Muscle of arm (tissue), 1 donor: ENCODE measurements at regions not wholly inside any gene's neighbourhood (a gene's known extent, or its start where the extent isn't known, plus 50 kb on each side); places are given as distances from the start of the nearest gene placed in this dataset.
A peak's percentile ranks its signal among the peaks of the same experiment; 100 is the strongest.
"Not testable (repeated sequence)": the region's sequence is repeated elsewhere in the genome, so short reads cannot be mapped to it uniquely, and the experiment has no call there.

Source experiments
- DNase-seq: peaks from one replicate; pipeline ENCODE4 v3.0.0-alpha.2; 2013

DNA sequence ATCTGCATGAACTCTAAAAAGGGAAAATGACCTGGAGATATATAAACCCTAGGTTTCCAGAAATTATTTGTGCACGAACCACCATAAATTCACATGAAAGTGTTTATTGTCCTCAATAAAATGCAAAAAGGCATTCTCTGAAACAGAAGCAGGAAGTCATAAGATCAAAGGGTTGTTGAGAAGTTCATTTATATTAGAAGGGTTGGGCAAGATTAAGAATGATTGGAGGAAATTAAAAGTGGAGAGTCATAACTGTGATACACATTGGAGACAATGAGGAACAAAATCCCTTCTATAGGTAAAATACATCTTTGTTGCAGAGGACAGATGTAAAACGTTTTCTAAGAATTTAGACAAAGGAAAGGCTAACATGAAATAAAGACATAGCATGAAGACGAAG is 476.8 kb downstream of the CBLN4 start:
- no peak for DNase-seq

GRCh38 chr20:55522296-55522815 is 483.0 kb downstream of the CBLN4 start:
- DNase-seq = no peak

- not testable (repeated sequence) for DNase-seq
Measured at GRCh38 chr20:55517584-55517983, 487.7 kb downstream of the CBLN4 start.

- DNase-seq = no peak
Measured at GRCh38 chr20:55515832-55516231, 489.5 kb downstream of the CBLN4 start.

DNA sequence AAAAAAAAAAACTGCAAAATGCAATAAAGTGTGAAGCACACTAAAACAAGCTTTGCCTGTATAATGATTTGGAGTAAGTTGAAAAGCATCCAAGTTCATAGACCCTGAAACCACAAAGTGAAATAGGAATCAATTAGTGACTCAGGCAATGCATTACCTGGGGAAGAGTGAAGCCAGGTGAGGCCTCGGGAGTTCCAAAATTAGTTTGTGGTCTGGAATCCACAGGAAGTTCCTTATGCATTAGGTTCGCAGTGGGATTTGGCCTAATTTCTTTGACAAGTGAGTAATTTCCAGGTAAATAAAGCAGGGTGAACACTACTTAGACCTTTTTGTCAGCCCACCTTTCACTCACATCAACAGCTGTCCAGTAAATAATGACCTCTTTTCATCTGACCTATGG is 490.8 kb downstream of the CBLN4 start:
- no peak for DNase-seq

DNA sequence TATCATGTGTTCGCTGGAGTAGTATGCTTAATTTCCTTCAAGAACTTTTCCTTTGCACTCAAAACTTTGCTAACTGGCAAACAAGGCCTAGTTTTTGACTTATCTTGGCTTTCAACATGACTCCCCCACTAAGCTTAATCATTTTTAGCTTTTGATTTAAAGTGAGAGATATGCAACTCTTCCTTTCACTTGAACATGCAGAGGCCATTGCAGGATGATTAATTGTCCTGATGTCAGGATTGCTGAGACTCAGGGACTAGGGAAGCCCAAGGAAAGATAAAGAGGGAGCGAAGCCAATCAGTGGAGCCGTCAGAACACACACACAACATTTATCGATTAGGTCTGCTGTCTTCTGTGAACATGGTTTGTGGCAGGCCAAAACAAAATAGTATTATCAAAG is 491.4 kb downstream of the CBLN4 start:
- DNase-seq = no peak

GRCh38 chr20:55500130-55500529 is 505.2 kb downstream of the CBLN4 start:
- DNase-seq = no peak

- no peak for DNase-seq
Measured at GRCh38 chr20:55488593-55488992, 516.7 kb downstream of the CBLN4 start.

- DNase-seq = no peak
Measured at GRCh38 chr20:55478724-55479450, 526.4 kb downstream of the CBLN4 start.

DNA sequence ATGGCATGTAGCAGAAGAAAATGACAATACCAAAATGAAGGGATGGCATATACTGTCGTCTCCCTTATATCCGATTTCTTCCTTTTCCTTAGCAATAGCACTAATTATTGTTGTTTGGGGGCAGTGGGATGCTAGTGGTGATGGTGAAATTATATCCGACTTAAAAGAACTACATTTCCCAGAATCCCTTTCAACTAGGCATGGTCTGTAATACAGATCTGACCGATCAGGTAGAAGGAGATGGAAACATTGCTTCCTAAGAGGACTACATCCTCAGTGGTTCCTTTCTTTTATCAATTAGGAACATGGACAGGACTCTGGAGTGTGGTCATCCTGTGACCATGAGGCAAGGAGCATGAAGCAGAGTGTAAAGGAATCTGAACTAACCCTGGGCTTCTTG is 532.6 kb downstream of the CBLN4 start:
- no peak for DNase-seq

GRCh38 chr20:55471052-55472006 is 534.0 kb downstream of the CBLN4 start:
- peak; percentile 30 for DNase-seq

- no peak for DNase-seq
Measured at GRCh38 chr20:55469074-55469473, 536.2 kb downstream of the CBLN4 start.

DNA sequence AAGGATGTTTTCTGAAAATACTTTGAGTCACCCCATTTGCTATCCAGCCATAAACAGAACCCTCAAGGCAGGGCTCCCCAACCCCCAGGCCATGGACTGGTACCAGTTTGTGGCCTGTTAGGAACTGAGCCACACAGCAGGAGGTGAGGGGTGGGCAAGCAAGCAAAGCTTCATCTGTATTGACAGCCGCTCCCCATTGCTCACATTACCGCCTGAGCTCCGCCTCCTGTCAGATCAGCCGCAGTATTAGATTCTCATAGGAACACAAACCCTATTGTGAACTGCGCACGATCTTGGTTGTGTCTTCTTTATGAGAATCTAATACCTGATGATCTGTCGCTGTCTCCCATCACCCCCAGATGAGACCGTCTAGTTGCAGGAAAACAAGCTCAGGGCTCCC is 543.8 kb downstream of the CBLN4 start:
- DNase-seq = no peak

GRCh38 chr20:55456316-55456940 is 548.9 kb downstream of the CBLN4 start:
- DNase-seq = no peak

DNA sequence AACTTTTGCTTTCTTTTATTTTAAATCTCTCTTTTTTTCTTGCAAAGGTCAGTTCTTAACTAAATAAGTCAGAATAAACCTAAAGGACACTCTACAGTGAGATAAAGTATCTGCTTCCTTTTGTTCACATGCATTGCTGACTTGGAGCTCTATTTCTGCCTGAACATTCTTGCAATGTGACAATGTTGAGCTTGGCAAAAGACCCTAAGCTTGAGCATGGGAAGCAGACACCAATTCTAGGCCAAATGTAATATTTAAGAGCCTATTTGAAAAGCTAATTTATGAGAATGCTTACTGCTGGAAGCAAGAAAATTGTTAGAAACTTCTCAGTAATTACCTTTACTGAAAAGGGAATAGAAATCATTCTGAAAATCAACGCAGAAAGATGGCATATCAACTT is 556.2 kb downstream of the CBLN4 start:
- no peak for DNase-seq

- no peak for DNase-seq
Measured at GRCh38 chr20:55446301-55446700, 559.0 kb downstream of the CBLN4 start.

DNA sequence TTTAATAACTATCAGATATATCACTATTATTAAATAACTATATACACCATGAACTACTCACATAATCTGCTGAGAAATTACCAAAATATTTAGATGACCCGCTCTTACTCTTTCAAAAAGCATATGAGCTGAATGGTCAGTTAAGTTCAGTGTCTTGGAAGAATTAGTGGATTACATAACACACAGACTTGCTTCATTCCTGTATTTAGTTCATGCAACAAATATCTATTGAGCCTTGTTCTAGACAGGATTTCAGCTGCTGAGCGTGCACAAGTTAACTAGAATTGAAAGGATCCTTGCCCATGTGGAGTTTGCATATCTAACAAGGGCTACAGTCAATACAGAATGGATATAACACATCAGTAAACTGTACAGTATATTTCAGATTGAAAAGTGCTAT is 566.2 kb downstream of the CBLN4 start:
- DNase-seq = no peak

GRCh38 chr20:55437798-55438415 is 567.4 kb downstream of the CBLN4 start:
- no peak for DNase-seq

DNA sequence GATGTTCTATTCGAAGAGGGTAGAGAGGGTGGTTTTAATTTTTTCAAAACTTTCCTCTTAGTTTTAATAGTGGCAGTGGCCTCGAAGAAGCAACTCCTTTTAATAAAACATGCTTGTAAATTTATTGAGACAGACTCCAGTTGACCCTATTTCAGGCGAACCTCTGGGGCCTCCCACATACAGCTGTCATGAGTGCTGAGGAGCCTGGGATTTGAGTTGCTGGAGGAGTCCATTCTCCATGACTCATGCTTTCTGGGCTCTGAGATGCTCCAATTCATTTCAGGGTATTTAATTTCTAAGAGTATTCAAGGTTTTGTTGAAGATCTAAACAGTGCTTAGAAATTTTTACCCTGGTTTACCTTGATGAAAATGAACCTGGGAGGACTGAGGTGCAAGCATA is 580.4 kb downstream of the CBLN4 start:
- no peak for DNase-seq

DNA sequence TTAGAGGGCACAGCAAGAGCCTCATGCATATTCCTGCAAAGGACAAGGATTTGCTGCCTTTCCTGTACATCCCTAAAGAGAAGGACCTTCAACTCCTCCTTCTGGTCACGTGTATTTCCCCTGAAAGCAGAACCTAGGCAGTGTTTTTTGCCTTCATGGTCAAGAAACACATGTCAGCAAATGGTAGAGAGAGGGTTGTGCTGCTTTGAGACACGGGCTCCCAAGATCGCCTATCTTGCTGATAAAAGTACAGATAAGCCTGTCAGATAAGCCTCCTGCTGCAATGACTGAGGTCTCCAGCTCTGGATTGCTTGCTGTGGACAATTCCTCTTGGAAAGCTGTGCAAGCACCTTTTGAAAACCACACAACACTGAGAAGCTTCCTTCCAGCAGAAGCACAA is 580.8 kb downstream of the CBLN4 start:
- DNase-seq = no peak

DNA sequence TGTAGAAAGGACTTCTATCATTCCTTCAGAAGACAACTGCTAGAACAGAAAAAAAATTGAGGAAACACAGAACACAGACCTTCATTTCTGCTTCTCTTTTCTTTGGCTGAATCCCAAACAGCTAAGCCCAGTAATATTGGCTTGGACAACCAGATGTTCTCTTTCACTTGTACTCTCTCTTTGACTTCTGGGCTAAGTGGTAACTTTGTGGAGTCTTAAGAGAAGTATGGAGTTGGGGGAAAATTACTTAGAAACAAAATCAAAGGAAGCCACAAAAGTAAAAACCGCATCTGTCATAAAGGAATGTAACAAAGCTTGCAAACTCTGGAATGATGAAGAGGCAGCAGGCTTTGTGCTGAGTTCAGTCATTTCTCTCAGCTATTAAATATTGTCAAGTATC is 587.5 kb downstream of the CBLN4 start:
- peak; percentile 16 for DNase-seq

GRCh38 chr20:55415567-55416142 is 589.7 kb downstream of the CBLN4 start:
- DNase-seq = peak; percentile 15
